HG03039 (cell line): ENCODE measurements at regions not wholly inside any gene's neighbourhood (a gene's known extent, or its start where the extent isn't known, plus 50 kb on each side); places are given as distances from the start of the nearest gene placed in this dataset.

Experiments used
- ATAC-seq: cut with Tn5 transposase; IDR thresholded peaks from one replicate; pipeline ENCODE4 v1.9.1; 2021; ENCODE audit warnings: mild to moderate bottlenecking, moderate library complexity; ENCODE audit not compliant: unreplicated experiment

DNA sequence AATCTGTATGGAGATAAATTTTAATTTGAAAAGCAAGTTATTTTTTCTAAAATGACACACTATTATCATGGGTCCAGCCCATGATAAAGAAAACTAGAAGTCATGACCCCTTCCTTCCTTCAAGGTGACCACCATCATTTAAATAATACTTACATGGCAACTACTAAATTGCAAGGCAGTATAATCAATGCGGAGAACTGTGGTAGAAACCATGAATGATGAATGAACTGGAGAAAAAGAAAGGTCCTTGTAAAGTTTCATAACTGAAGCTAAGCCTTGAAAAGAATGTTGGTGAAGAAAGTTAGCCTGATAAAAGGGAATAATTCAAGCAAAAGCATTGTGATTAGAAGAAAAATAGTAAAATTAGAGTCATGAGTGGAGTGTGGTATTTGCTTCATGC is 222.9 kb upstream of the TBC1D5 start:
- ATAC-seq = no peak

GRCh38 chr3:17964108-17964507 is 221.7 kb upstream of the TBC1D5 start:
- no peak for ATAC-seq

DNA sequence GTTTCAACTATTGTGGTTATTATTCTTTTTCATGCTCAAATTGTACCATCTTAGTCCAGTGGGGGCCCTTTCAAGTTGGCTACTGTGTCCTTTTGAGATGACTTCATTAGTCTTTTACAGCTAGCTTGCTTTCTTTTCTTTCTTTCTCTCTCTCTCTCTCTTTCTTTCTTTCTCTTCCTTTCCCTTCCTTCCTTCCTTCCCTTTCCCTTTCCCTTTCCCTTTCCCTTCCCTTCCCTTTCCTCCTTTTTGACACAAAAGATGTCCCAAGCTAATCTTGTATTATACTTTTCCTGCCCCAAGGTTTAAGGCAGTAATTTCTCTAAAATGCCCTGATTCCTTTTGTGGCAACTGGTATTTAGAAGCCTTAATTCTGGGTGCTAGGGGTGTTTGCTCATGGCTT is 213.0 kb upstream of the TBC1D5 start:
- ATAC-seq = no peak

- no peak for ATAC-seq
Observed at GRCh38 chr3:17954801-17955200, 212.4 kb upstream of the TBC1D5 start.

- no peak for ATAC-seq
Observed at GRCh38 chr3:17951241-17951640, 208.8 kb upstream of the TBC1D5 start.

GRCh38 chr3:17949101-17949500 is 206.7 kb upstream of the TBC1D5 start:
- ATAC-seq = no peak

- ATAC-seq = no peak
Observed at GRCh38 chr3:17947833-17948232, 205.4 kb upstream of the TBC1D5 start.

GRCh38 chr3:17946619-17947018 is 204.2 kb upstream of the TBC1D5 start:
- ATAC-seq = no peak

DNA sequence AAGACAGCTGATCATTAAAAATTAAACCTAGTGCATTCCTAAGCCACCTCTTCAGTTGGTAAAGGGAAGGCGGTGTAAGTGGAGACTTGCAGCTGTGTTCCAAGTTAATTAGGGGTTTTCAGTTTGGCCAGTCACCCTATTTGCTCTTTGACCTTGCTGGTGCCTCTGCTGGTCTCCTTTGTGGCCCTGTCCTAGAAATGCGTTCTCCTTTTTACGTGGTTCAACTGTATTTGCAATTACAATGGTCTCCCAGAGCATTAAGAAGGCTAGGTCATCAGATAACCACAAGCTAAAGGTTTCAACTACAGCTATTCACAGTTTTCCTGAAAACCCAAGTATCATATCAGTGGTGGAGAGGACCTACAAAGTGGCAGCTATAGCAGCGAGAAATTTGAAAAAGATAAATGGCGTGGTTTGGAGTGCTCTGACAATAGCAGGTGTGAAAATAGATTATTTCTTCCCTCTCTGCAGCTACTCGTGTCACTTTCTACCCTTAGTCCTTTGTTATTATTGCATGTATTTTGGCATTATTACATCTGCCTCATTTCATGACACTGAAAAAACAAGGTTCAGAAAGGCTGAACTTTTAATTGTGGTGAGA is 203.5 kb upstream of the TBC1D5 start:
- no peak for ATAC-seq

DNA sequence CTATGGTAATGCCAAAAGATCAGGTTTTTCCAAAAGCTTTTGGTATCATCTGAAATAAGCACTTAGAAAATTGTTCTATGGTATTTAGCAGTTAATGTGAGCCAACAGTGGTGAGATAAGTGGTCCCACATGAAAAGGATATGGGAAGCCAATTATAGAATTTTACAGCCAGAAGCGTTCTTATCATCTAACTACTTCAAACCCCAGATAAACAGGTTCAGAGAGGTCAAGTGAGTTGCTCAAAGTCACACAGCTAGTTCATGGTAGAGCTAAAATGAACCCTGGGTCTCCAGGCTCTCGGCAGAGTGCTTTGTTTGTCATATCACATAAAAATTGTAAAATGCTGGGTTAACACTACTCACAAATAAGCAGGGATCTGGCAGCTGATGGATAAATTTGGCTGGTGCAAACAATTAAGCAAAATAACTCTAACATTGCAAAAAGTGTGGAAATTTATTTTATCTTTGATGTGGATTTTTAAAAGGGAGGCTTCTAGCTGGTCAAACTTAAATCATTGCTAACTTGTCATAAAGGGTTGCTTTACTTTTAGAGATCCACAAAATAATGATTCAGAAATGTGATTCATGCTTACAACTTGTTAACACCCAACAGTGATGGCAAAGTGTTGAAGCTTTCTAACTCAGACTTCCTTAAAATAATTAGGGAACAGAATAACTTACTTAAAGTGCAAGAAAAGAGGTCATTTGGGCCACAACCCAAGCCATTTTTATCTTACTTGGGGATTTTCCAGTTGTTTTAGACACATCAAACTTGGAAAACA is 202.8 kb upstream of the TBC1D5 start:
- ATAC-seq = no peak

DNA sequence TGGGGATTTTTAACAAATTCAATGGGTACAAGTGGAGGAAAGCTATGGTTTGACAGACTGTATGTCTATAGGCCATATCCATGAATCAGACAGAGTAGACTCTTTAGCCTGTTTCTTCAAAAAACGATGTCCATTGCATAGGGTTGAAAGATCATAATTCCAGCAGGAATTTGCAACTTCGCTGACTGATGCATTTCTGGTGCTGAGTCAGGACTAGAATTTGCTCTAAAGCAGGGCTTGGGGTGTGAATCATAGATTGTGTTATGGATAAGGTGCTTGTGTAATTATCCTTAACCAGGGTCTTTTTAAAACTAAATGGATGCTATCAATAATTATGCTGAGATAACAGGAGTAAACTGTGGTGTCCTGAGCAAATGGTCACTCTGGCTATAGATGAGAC is 200.4 kb upstream of the TBC1D5 start:
- no peak for ATAC-seq

DNA sequence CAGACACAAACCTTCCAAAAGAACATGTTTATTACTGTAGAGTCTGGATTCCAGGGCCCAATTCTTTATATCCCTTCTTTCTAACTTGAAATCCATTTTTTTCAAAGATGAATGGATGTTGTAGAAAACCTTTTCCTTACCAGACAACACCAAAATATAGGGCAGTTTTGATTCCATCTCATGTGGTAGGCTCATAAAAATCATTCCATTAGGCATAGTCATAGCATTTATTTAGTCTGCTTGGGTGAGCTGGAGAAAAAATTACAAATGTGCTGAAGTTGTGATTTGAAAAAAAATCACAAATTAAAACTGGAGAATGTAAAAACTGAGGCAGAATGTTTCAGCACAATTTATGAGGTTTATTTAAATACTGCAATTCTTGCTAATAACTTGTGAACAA is 199.3 kb upstream of the TBC1D5 start:
- no peak for ATAC-seq

DNA sequence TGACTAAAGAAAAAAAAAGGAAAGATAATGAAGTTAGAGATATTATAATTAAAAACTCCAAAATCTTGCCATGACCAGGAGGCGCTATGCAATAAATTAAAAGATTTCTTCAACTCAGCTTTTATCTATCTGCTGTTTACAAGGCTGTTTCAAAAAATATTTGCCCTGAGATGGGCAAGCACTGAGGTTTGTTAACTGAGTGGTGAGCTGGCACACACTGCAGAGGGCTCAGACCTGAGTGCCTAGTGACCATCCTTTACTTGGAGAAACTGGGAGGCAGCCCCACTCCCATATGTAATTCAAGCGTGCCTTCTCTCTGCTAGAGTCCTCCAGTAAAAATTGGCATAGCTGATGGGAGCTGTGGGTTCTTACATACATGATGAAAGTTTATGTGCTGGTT is 198.7 kb upstream of the TBC1D5 start:
- no peak for ATAC-seq

- ATAC-seq = no peak
Observed at GRCh38 chr3:17939157-17939556, 196.7 kb upstream of the TBC1D5 start.

DNA sequence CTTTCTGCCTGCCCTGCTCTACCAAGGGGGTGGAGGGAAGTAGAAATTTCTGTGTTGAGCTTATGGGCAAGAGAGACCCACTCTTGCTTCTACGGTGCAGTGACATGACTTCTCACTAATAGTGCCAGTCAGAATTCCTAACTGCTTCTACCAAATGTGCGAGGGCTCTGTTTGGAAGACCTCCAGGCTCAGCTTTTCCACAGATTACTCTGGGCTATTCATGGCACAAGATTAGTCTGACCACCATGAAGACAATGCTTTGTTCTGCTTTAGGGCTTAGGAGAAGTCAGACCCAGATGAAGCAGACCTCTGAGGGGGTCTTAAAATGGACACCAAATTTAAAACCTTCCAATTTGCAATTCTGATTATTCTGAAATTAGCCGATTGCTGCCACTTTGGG is 195.9 kb upstream of the TBC1D5 start:
- ATAC-seq = no peak

GRCh38 chr3:17936736-17937480 is 194.5 kb upstream of the TBC1D5 start:
- no peak for ATAC-seq

DNA sequence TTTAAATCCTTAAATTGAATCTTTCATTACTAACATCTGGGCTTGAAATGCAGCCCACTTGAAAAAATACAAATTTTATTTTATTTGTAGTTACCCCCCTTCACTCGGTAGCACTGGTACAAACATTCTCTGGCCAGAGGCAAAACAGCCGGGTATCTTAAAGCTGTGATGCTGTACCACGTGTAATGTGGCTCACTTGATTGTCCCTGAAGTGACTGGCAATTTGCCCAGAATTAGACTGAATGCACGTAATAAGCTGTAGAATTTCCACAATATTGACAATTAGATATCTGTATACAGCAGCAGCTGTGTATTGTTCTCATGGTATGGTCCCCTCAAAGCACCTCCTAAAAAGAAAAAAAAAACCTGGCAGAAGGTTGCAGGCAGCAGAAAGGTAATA is 192.8 kb upstream of the TBC1D5 start:
- no peak for ATAC-seq

DNA sequence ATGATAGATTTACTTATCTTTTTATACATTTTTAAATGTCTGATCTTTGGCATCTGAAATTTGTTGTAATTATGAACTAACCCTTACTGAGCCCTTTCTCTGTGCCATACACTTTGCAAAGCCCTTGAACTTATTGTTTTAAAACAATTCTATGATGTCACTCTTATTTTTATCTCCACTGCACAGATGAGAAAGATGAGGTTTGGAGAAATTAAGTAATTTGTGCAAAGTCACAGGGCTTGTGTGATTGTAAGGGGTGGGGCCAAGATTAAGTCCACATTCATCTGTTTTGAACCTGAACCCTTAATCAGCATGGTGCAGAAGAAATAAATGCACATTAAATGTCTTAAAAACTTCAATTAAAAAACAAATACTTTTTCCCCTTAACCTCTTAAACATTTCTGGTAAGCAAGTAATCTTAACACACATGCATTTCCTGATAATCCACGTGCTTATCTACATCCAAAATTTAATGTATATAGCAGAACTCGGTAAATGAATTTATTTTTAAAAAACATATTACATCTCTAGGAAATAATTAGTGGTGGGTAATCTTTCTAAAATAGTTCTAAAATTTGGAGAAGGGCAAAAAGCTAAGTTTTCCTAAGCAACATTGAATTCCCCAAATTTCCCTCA is 189.8 kb upstream of the TBC1D5 start:
- no peak for ATAC-seq

DNA sequence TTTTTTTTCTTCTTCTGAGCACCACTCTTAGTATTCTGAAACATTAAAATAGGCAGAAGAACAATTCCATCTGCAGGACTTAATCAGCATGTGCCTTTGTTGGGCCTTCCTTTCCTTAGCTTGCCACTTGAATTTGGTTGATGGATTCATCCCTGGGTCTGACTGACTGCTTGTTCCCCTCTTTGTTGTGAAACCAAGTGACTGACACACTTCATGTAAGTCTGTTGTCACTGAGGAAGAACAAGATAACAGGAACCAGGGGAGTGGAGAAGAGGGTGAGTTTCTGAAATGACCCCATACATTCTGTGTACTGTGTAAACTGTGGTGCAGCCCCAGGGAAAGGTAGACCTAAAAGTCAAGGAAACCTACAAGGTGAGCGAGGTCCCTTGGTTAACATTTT is 188.7 kb upstream of the TBC1D5 start:
- ATAC-seq = no peak

DNA sequence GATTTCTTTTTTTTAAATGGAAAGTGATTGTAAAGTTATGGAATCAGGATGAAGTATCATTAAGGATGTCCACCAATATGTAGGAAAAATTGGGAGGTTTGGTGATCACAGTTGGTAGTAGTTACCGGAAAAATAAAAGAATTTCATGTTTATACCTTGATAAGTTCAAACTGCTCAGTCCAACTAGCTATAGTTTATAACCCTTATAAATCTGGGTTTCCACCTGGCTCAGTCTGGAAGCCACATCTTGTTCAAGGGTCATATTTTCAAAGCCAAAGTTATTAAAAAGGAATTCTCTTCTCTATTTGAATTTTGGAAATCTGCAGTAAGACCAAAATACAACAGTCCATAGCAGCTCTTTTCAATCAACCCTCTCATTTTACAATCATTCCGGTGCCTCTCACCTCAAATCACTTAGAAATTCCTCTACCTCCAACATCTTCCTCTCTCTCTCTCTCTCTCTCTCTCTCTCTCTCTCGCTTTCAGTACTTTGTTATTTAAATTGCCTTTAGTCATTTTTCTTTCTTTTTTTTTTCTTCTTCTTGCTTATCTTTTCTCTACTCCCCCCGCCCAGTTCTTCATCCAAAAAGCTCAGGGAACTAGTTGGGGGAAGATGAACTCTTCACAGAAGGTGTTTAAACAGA is 186.2 kb upstream of the TBC1D5 start:
- ATAC-seq = no peak

DNA sequence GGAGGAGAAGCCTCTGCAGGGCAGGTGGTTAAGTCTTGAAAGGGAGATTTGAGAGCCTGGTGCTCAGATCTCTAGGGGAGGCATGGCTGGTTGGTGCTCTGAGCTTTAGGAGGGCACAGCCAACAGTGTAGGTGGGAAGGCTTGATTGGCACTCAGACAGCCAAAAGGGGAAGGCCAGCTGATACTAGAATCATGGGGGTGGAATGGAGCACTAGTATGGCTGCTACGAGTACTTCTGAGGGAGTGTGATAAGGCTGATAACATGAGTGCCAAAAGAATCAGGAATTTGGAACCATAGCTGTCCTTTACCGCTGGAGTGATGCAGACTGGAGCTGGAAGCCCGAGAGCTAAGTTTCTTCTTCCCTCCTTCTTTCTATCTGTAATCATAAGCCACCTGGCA is 184.6 kb upstream of the TBC1D5 start:
- no peak for ATAC-seq
